ENCODE measurements at regions not wholly inside any gene's neighbourhood (a gene's known extent, or its start where the extent isn't known, plus 50 kb on each side); places are given as distances from the start of the nearest gene placed in this dataset.

DNA sequence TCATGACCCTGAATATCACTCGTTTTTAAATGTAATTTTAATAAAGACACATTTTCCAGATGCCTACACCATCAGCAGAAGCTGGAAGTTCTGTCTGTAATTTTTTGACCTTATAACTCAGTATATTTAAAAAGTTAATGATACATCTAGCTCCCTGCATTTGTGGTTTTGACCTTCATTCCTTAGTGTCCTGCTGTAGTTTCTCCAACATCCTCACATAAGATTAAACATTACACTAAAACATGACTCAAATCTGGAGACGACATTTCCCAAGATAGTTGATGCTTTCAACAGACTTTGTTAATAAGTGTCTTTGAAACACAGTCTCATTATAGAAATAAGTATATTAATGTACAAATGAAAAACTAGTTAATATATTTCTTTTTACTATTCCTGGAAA lies 363.1 kb downstream of the POM121L12 start:
- Histone ChIP-seq H3K27me3 (no peaks in the 10 kb centered on the region), H3K27ac (no peak overlapping the region), H3K36me3 (no peaks in the 10 kb centered on the region), H3K4me3 (no peak overlapping the region), H3K9me3 (no peaks in the 10 kb centered on the region), H3K4me1 (no peaks in the 10 kb centered on the region)
- TF ChIP-seq, protein P1, sequence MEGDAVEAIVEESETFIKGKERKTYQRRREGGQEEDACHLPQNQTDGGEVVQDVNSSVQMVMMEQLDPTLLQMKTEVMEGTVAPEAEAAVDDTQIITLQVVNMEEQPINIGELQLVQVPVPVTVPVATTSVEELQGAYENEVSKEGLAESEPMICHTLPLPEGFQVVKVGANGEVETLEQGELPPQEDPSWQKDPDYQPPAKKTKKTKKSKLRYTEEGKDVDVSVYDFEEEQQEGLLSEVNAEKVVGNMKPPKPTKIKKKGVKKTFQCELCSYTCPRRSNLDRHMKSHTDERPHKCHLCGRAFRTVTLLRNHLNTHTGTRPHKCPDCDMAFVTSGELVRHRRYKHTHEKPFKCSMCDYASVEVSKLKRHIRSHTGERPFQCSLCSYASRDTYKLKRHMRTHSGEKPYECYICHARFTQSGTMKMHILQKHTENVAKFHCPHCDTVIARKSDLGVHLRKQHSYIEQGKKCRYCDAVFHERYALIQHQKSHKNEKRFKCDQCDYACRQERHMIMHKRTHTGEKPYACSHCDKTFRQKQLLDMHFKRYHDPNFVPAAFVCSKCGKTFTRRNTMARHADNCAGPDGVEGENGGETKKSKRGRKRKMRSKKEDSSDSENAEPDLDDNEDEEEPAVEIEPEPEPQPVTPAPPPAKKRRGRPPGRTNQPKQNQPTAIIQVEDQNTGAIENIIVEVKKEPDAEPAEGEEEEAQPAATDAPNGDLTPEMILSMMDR (IDR thresholded peaks at IDR 0.05), result no peak
- DNase-seq (ENCODE audit: low spot score in 2 of 2), result no peak
- intact Hi-C loops (cut with DNase I), result no loop called here

DNA sequence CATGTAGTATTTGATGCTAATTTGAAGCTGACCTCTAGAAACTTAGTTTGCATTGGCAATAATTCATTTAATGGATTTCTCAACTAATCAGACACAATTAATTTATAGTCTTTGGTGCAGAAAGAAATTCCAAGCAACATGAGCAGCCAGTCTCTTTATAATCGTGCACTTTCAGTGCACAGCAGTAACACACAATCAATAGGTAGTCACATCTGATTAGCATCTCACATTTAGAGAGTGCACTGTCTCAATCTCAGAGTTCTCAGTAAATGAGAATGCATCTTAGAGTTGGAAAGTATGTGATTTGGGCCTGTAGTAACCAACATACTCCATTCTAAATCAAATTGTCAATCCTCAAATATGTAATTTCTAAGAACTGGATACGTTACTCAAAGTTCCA lies 377.6 kb downstream of the POM121L12 start:
- H3K9me3 ChIP-seq, result no peaks in the 10 kb centered on the region
- no peak for DNase-seq (ENCODE audit: low spot score in 2 of 2)
- no peak overlapping the region for H3K27ac ChIP-seq
- no peaks in the 10 kb centered on the region for H3K27me3 ChIP-seq
- no peaks in the 10 kb centered on the region for H3K36me3 ChIP-seq
- no peaks in the 10 kb centered on the region for H3K4me1 ChIP-seq
- intact Hi-C loops (cut with DNase I), result no loop called here
- TF ChIP-seq, protein P1 (IDR thresholded peaks at IDR 0.05), result no peak
- no peak overlapping the region for H3K4me3 ChIP-seq

DNA sequence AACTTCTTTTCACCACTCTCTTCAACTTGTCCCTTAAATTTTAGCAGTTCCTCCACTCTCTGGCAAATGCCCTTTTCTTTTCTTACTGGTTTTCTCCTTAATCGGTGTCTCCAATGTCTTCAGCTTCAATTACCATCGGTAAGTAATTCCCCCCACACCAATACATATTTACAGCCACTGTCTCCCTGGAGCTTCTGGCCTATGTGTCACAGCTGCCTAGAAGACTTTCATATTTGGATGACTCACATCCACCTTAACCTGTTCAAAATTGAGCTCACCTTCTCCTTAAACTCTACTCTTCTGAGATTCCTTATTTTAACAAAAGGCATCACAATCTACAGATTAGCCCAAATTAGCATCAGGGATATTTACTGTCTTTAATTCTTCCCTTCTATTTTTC lies 380.4 kb downstream of the POM121L12 start:
- TF ChIP-seq, protein P1 (IDR thresholded peaks at IDR 0.05), result no peak
- intact Hi-C loops (cut with DNase I), result no loop called here
- DNase-seq (ENCODE audit: low spot score in 2 of 2), result no peak
- Histone ChIP-seq H3K4me3 (no peak overlapping the region), H3K27me3 (no peaks in the 10 kb centered on the region), H3K9me3 (no peaks in the 10 kb centered on the region), H3K4me1 (no peaks in the 10 kb centered on the region), H3K27ac (no peak overlapping the region), H3K36me3 (no peaks in the 10 kb centered on the region)

DNA sequence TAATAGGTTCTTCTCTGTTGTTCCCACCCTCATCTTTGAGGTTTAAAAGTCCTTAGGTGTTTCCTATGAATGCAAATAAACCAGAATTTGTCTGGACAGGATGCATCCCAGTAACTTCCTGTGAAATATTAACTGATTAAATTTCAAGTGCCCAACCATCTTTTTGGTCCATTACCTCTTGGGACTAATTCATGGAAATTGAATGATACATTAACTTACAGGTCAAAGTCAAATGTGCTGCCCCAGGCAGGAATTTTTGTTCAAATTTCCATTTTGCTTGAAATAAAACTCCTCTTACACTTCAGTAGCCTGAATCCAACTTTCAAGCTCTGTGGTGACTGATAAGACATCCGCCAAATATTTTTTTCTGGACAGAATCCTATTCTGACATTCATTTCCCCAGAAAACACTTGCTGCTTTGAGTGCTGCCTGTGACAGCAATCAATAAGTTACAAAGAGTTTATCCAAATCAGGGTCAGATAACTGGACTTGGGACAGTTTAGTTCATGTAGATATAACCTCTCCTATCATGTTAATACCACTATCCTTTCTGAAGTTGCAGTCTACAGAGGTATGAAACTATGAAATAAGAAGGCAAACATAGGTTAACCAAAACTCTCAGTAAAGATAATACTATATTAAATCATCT lies 383.5 kb downstream of the POM121L12 start:
- no peaks in the 10 kb centered on the region for H3K9me3 ChIP-seq
- no peaks in the 10 kb centered on the region for H3K4me1 ChIP-seq
- H3K27ac ChIP-seq, result no peak overlapping the region
- no peak for DNase-seq (ENCODE audit: low spot score in 2 of 2)
- H3K27me3 ChIP-seq, result no peaks in the 10 kb centered on the region
- H3K4me3 ChIP-seq, result no peak overlapping the region
- TF ChIP-seq, protein P1 (IDR thresholded peaks at IDR 0.05), result no peak
- intact Hi-C loops (cut with DNase I), result no loop called here
- no peaks in the 10 kb centered on the region for H3K36me3 ChIP-seq

DNA sequence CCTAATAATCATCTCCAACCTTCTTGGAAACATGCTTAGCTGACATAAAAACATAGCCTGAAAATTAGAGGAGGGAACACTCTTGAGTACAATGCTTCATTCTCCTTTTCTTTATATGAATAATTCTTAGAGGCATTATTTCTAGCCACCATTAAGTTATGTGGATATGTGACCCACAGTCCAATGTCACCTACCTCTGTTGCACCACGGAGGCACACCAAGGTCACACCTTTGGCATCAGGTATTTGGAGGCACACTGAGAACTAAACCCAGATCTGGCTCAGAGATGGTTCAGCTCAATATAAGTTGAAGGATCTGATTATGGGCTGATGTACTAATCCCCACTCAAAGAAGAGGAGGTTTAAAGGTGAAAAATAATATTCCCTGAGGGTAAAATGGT lies 385.1 kb downstream of the POM121L12 start:
- intact Hi-C loops (cut with DNase I), result no loop called here

More for the DNA sequence above, 385.1 kb downstream of the POM121L12 start:
- DNase-seq (ENCODE audit: low spot score in 2 of 2), result no peak
- H3K36me3 ChIP-seq, result no peaks in the 10 kb centered on the region
- TF ChIP-seq, protein P1 (IDR thresholded peaks at IDR 0.05), result no peak
- no peaks in the 10 kb centered on the region for H3K4me1 ChIP-seq
- H3K27ac ChIP-seq, result no peak overlapping the region
- H3K4me3 ChIP-seq, result no peak overlapping the region
- no peaks in the 10 kb centered on the region for H3K9me3 ChIP-seq
- no peaks in the 10 kb centered on the region for H3K27me3 ChIP-seq
